ENCODE measurements at regions not wholly inside any gene's neighbourhood (a gene's known extent, or its start where the extent isn't known, plus 50 kb on each side); places are given as distances from the start of the nearest gene placed in this dataset.
"Not testable (repeated sequence)": the region's sequence is repeated elsewhere in the genome, so short reads cannot be mapped to it uniquely, and the experiment has no call there.

DNA sequence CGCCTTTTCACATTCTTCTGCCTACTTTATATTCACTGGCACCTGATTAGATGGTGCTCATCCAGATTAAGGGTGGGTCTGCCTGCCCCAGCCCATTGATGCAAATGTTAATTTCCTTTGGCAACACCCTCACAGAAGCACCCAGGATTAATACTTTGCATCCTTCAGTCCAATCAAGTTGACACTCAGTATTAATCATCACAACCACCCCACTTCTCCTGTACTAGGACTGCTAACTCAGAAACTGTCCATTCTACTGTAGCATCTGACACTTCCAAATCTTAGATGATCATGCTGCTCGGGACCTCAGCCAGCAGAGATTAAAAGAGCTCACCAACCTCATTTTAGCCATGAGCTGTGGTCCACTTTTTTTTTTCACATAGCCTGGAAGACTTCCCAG lies 268.5 kb downstream of the SATB2 start:
- Histone ChIP-seq H3K36me3 (ENCODE audit: control insufficient read depth in 2 of 2, extremely low read depth in 1 of 2, insufficient read depth in 2 of 2, low read length in 2 of 2) (no peaks in the 10 kb centered on the region), H3K9ac (ENCODE audit: control insufficient read depth, extremely low read depth, insufficient read depth, low read length) (no peak overlapping the region), H2AFZ (ENCODE audit: control insufficient read depth, low read length) (no peak overlapping the region), H3K9me1 (ENCODE audit: control insufficient read depth, extremely low read depth, insufficient read depth, low read length) (no peaks in the 10 kb centered on the region), H3K27ac (ENCODE audit: control insufficient read depth, insufficient read depth, low read length) (no peak overlapping the region), H3K4me2 (ENCODE audit: control insufficient read depth, extremely low read depth, insufficient read depth, low read depth, low read length) (no peak overlapping the region), H3K4me1 (ENCODE audit: control insufficient read depth, extremely low read depth, insufficient read depth, low read length) (no peaks in the 10 kb centered on the region), H3K4me3 (ENCODE audit: control insufficient read depth in 2 of 3, extremely low read depth in 1 of 3, insufficient read depth in 2 of 3, low read depth in 1 of 3, low read length in 3 of 3) (no peak overlapping the region), H3K79me2 (ENCODE audit: control insufficient read depth, insufficient read depth, low read length) (no peaks in the 10 kb centered on the region), H4K20me1 (ENCODE audit: control insufficient read depth, extremely low read depth, insufficient read depth, low read length) (no peaks in the 10 kb centered on the region), H3K9me3 (ENCODE audit: control insufficient read depth, low read depth, low read length) (no peaks in the 10 kb centered on the region), H3K27me3 (ENCODE audit: control insufficient read depth, extremely low read depth, insufficient read depth, low read length) (no peaks in the 10 kb centered on the region)
- no peak for FAIRE-seq
- TF ChIP-seq EZH2 (IDR thresholded peaks at IDR 0.05; ENCODE audit: low read length): no peak
- TF ChIP-seq, protein P1, sequence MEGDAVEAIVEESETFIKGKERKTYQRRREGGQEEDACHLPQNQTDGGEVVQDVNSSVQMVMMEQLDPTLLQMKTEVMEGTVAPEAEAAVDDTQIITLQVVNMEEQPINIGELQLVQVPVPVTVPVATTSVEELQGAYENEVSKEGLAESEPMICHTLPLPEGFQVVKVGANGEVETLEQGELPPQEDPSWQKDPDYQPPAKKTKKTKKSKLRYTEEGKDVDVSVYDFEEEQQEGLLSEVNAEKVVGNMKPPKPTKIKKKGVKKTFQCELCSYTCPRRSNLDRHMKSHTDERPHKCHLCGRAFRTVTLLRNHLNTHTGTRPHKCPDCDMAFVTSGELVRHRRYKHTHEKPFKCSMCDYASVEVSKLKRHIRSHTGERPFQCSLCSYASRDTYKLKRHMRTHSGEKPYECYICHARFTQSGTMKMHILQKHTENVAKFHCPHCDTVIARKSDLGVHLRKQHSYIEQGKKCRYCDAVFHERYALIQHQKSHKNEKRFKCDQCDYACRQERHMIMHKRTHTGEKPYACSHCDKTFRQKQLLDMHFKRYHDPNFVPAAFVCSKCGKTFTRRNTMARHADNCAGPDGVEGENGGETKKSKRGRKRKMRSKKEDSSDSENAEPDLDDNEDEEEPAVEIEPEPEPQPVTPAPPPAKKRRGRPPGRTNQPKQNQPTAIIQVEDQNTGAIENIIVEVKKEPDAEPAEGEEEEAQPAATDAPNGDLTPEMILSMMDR (optimal IDR thresholded peaks at IDR 0.05 in 1 of 3, IDR thresholded peaks at IDR 0.05 in 1 of 3, conservative IDR thresholded peaks at IDR 0.05 in 1 of 3; ENCODE audit: extremely low read depth in 1 of 3, insufficient read depth in 2 of 3, low read length in 3 of 3): no peak
- DNase-seq (ENCODE audit: low read depth, low spot score): no peak
- dilution Hi-C loops (cut with MboI; ENCODE audit: extremely low pct_ligation_motif_present, low sequenced_read_pairs): no loop called here

DNA sequence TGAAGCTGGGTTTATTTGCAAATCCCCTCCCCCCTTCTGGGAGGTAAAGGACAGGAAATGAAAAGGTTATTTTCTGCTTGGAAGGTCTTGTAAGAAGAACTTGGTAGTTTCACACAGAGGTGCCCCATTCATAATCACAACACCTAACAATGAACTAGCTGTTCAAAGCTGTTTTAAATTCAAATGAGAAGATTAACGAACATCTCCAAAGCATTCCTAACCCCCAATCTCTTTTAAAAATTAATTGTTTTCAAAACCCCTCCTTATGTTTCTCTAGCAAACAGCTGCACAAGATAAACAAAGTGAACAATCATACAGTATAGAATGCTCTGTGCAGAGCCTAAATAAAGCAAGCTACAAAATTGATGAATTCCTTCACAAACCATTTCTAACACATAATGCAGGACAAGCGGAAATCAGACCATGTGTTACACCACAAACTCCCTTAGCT lies 271.4 kb downstream of the SATB2 start:
- H3K27me3 ChIP-seq (ENCODE audit: control insufficient read depth, extremely low read depth, insufficient read depth, low read length): no peaks in the 10 kb centered on the region
- H3K4me2 ChIP-seq (ENCODE audit: control insufficient read depth, extremely low read depth, insufficient read depth, low read depth, low read length): no peak overlapping the region
- H3K79me2 ChIP-seq (ENCODE audit: control insufficient read depth, insufficient read depth, low read length): no peaks in the 10 kb centered on the region
- TF ChIP-seq, protein P1 (optimal IDR thresholded peaks at IDR 0.05 in 1 of 3, IDR thresholded peaks at IDR 0.05 in 1 of 3, conservative IDR thresholded peaks at IDR 0.05 in 1 of 3; ENCODE audit: extremely low read depth in 1 of 3, insufficient read depth in 2 of 3, low read length in 3 of 3): no peak
- TF ChIP-seq EZH2 (IDR thresholded peaks at IDR 0.05; ENCODE audit: low read length): no peak
- dilution Hi-C loops (cut with MboI; ENCODE audit: extremely low pct_ligation_motif_present, low sequenced_read_pairs): no loop called here
- no peak for FAIRE-seq
- no peaks in the 10 kb centered on the region for H3K4me1 ChIP-seq (ENCODE audit: control insufficient read depth, extremely low read depth, insufficient read depth, low read length)
- H2AFZ ChIP-seq (ENCODE audit: control insufficient read depth, low read length): no peak overlapping the region
- H3K4me3 ChIP-seq (ENCODE audit: control insufficient read depth in 2 of 3, extremely low read depth in 1 of 3, insufficient read depth in 2 of 3, low read depth in 1 of 3, low read length in 3 of 3): no peak overlapping the region
- H3K36me3 ChIP-seq (ENCODE audit: control insufficient read depth in 2 of 2, extremely low read depth in 1 of 2, insufficient read depth in 2 of 2, low read length in 2 of 2): no peaks in the 10 kb centered on the region
- H3K9me1 ChIP-seq (ENCODE audit: control insufficient read depth, extremely low read depth, insufficient read depth, low read length): no peaks in the 10 kb centered on the region
- H3K9ac ChIP-seq (ENCODE audit: control insufficient read depth, extremely low read depth, insufficient read depth, low read length): no peak overlapping the region
- no peak overlapping the region for H3K27ac ChIP-seq (ENCODE audit: control insufficient read depth, insufficient read depth, low read length)
- no peaks in the 10 kb centered on the region for H4K20me1 ChIP-seq (ENCODE audit: control insufficient read depth, extremely low read depth, insufficient read depth, low read length)
- DNase-seq (ENCODE audit: low read depth, low spot score): no peak
- no peaks in the 10 kb centered on the region for H3K9me3 ChIP-seq (ENCODE audit: control insufficient read depth, low read depth, low read length)

DNA sequence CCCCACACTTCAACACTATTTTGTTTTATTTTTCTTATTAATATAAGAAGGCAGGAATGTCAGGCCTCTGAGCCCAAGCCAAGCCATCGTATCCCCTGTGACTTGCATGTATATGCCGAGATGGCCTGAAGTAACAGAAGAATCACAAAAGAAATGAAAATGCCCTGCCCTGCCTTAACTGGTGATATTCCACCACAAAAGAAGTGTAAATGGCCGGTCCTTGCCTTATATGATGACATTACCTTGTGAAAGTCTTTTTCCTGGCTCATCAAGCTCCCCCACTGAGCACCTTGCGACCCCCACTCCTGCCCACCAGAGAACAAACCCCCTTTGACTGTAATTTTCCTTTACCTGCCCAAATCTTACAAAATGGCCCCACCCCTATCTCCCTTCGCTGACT lies 272.6 kb downstream of the SATB2 start:
- H3K4me3 ChIP-seq (ENCODE audit: control insufficient read depth in 2 of 3, extremely low read depth in 1 of 3, insufficient read depth in 2 of 3, low read depth in 1 of 3, low read length in 3 of 3): not testable (repeated sequence)

More for the DNA sequence above, 272.6 kb downstream of the SATB2 start:
- H4K20me1 ChIP-seq (ENCODE audit: control insufficient read depth, extremely low read depth, insufficient read depth, low read length); H3K27me3 ChIP-seq (ENCODE audit: control insufficient read depth, extremely low read depth, insufficient read depth, low read length); DNase-seq (ENCODE audit: low read depth, low spot score); H3K9me1 ChIP-seq (ENCODE audit: control insufficient read depth, extremely low read depth, insufficient read depth, low read length); H3K4me2 ChIP-seq (ENCODE audit: control insufficient read depth, extremely low read depth, insufficient read depth, low read depth, low read length); dilution Hi-C loops (cut with MboI; ENCODE audit: extremely low pct_ligation_motif_present, low sequenced_read_pairs); H3K36me3 ChIP-seq (ENCODE audit: control insufficient read depth in 2 of 2, extremely low read depth in 1 of 2, insufficient read depth in 2 of 2, low read length in 2 of 2); H3K27ac ChIP-seq (ENCODE audit: control insufficient read depth, insufficient read depth, low read length); FAIRE-seq; H3K9ac ChIP-seq (ENCODE audit: control insufficient read depth, extremely low read depth, insufficient read depth, low read length); H3K4me1 ChIP-seq (ENCODE audit: control insufficient read depth, extremely low read depth, insufficient read depth, low read length); H3K9me3 ChIP-seq (ENCODE audit: control insufficient read depth, low read depth, low read length); H2AFZ ChIP-seq (ENCODE audit: control insufficient read depth, low read length); H3K79me2 ChIP-seq (ENCODE audit: control insufficient read depth, insufficient read depth, low read length): not testable (repeated sequence)

Data from keratinocyte (primary cell).